Neural cell (in vitro differentiated cells): ENCODE measurements at regions not wholly inside any gene's neighbourhood (a gene's known extent, or its start where the extent isn't known, plus 50 kb on each side); places are given as distances from the start of the nearest gene placed in this dataset.

ENCODE experiments used
- POLR2AphosphoS5 ChIP-seq: IDR thresholded peaks from 2 replicates; pipeline ENCODE4 v1.6.1; 2012
- TF ChIP-seq, protein P1 (sequence below): fragments of 450-650 bp; IDR thresholded peaks from 2 replicates; pipeline ENCODE4 v1.5.1; 2014; ENCODE audit warnings: antibody characterized with exemption, mild to moderate bottlenecking, moderate library complexity; ENCODE audit not compliant: poor library complexity, severe bottlenecking
- TF ChIP-seq, protein P2 (sequence below): IDR thresholded peaks from 2 replicates; pipeline ENCODE4 v1.6.1; 2012; ENCODE audit warnings: borderline replicate concordance

DNA sequence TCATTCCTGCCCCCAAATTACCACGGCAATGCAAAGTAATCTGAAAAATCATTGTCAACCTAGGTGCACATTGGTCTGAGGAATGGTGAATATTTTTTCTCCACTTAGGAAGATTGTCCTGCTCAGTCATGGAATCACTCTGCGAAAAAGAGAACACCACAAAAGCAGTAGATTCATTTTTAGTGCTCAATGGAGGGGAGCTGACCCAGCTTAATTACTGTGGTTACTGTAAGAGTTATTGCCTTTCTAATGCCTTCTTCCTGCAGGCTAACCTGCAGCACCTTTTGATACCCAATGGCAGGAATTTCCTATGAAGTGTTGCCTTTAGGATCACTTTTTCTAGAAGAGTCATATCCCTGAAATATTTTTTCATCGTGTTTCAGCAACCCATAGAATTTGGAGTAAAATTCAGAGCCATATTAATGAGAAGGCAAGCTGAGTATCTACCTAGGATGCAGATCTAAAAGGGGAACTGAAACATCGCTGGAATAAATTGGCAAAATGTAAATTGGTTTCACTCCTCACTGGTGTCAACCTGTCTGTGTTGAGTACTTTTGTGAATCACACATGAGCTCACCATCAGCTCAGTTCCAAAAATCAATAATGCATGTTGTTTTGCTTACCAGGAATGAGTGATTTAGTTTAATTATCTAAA is 464.5 kb downstream of the CSNK1G3 start:
- TF ChIP-seq, protein P1, sequence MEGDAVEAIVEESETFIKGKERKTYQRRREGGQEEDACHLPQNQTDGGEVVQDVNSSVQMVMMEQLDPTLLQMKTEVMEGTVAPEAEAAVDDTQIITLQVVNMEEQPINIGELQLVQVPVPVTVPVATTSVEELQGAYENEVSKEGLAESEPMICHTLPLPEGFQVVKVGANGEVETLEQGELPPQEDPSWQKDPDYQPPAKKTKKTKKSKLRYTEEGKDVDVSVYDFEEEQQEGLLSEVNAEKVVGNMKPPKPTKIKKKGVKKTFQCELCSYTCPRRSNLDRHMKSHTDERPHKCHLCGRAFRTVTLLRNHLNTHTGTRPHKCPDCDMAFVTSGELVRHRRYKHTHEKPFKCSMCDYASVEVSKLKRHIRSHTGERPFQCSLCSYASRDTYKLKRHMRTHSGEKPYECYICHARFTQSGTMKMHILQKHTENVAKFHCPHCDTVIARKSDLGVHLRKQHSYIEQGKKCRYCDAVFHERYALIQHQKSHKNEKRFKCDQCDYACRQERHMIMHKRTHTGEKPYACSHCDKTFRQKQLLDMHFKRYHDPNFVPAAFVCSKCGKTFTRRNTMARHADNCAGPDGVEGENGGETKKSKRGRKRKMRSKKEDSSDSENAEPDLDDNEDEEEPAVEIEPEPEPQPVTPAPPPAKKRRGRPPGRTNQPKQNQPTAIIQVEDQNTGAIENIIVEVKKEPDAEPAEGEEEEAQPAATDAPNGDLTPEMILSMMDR, result no peak
- TF ChIP-seq, protein P2, sequence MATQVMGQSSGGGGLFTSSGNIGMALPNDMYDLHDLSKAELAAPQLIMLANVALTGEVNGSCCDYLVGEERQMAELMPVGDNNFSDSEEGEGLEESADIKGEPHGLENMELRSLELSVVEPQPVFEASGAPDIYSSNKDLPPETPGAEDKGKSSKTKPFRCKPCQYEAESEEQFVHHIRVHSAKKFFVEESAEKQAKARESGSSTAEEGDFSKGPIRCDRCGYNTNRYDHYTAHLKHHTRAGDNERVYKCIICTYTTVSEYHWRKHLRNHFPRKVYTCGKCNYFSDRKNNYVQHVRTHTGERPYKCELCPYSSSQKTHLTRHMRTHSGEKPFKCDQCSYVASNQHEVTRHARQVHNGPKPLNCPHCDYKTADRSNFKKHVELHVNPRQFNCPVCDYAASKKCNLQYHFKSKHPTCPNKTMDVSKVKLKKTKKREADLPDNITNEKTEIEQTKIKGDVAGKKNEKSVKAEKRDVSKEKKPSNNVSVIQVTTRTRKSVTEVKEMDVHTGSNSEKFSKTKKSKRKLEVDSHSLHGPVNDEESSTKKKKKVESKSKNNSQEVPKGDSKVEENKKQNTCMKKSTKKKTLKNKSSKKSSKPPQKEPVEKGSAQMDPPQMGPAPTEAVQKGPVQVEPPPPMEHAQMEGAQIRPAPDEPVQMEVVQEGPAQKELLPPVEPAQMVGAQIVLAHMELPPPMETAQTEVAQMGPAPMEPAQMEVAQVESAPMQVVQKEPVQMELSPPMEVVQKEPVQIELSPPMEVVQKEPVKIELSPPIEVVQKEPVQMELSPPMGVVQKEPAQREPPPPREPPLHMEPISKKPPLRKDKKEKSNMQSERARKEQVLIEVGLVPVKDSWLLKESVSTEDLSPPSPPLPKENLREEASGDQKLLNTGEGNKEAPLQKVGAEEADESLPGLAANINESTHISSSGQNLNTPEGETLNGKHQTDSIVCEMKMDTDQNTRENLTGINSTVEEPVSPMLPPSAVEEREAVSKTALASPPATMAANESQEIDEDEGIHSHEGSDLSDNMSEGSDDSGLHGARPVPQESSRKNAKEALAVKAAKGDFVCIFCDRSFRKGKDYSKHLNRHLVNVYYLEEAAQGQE, result no peak
- TF ChIP-seq POLR2AphosphoS5, result no peak
